Activated T-helper 17 cell treated with anti-CD3 and anti-CD28 coated beads, Interleukin-2, amount 50 U/mL, for 72 hours (primary cell): ENCODE measurements at regions not wholly inside any gene's neighbourhood (a gene's known extent, or its start where the extent isn't known, plus 50 kb on each side); places are given as distances from the start of the nearest gene placed in this dataset.

Experiments
- ATAC-seq: fragments of 150-1000 bp; cut with Tn5 transposase; replicated peaks from 2 replicates; pipeline ENCODE4 v1.10.0; 2021; ENCODE audit warnings: mild to moderate bottlenecking, moderate library complexity
- H3K27ac Mint-ChIP-seq: one replicate; pipeline ENCODE4 v1.8.0; 2022; ENCODE audit warnings: mixed read lengths
- H3K27me3 Mint-ChIP-seq: one replicate; pipeline ENCODE4 v1.8.0; 2022; ENCODE audit warnings: mixed read lengths
- H3K36me3 Mint-ChIP-seq: one replicate; pipeline ENCODE4 v1.8.0; 2022; ENCODE audit warnings: low read depth, mild to moderate bottlenecking, mixed read lengths
- H3K4me1 Mint-ChIP-seq: one replicate; pipeline ENCODE4 v1.8.0; 2022; ENCODE audit warnings: mixed read lengths
- H3K4me3 Mint-ChIP-seq: one replicate; pipeline ENCODE4 v1.8.0; 2022; ENCODE audit warnings: mild to moderate bottlenecking, mixed read lengths
- H3K9me3 Mint-ChIP-seq: one replicate; pipeline ENCODE4 v1.8.0; 2022; ENCODE audit warnings: mixed read lengths

DNA sequence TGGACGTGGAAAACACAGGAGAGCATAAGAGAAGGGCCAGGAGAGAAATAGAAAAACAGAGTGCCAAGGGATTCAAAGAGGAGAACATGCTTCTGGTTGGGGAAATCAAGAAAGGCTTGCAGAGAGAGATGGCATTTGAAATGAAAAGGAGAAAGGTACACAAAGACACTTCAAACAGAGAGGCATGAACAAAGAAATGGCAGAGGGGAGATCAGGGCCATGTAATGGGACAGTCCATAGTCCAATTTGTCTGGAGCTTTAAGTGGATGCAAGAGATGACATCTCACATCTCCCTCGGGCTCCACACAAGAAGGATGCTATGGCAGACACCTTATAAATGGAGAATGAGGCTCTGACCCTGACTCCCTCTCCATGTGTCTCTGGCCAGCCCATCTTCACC lies 331.1 kb downstream of the MLLT3 start:
- Mint-ChIP-seq H3K36me3 (no peaks in the 10 kb centered on the region), H3K27ac (no peak overlapping the region), H3K4me3 (no peak overlapping the region), H3K9me3 (peaks cover 14% of the 10 kb centered on the region), H3K4me1 (peaks cover 4% of the 10 kb centered on the region), H3K27me3 (peaks cover 3% of the 10 kb centered on the region)
- no peak for ATAC-seq

DNA sequence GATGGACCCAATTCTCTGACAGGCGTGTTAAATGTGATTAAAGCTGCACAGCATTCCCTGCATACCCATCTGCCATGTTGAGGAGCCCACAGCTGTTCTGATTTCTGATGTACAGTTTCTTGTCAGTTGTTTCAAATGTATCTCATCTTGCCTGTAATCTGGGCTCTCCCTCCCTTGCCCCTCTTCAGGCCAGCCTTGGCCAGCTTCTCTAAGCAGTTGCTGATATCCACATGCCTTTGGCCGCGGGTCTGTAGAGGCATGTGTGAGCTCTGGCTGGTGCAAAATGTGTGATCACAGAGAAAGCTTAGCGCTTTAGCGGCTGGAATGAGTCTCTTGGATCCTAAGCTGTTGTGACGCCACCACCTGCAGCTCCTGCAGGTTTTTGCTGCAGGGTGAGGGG lies 332.0 kb downstream of the MLLT3 start:
- H3K9me3 Mint-ChIP-seq: peaks cover 14% of the 10 kb centered on the region
- H3K4me1 Mint-ChIP-seq: peaks cover 4% of the 10 kb centered on the region
- peaks cover 3% of the 10 kb centered on the region for H3K27me3 Mint-ChIP-seq
- ATAC-seq: no peak
- H3K36me3 Mint-ChIP-seq: no peaks in the 10 kb centered on the region
- no peak overlapping the region for H3K4me3 Mint-ChIP-seq
- H3K27ac Mint-ChIP-seq: no peak overlapping the region

DNA sequence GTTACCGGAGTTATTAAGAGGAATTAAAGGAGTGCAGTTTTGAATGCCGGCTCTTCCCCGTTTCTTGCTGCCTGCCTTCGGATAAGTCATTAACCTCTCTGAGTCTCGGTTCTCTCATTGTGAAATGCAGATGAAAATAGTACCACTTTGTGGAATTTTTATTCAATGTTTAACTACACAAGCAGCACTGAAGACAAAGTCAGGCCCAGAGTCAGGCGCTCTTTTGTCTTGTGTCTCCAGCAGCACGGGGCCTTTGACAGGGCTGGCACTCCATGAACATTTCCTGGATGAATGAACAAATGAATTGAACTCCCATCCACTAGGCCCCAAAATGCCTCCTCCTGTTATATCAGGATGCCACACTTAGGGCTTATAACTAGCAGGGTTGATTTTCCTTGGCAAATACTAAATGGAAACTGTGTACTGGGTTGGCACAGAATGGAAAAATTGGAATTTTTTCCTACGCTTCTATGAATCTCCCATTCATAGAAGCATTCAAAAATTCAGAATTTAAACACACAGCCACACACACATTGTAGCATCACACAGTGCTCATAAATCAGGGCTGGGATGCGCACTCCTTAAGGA lies 332.8 kb downstream of the MLLT3 start:
- H3K27me3 Mint-ChIP-seq: peaks cover 3% of the 10 kb centered on the region
- no peak overlapping the region for H3K4me3 Mint-ChIP-seq
- no peak overlapping the region for H3K27ac Mint-ChIP-seq
- H3K9me3 Mint-ChIP-seq: peaks cover 14% of the 10 kb centered on the region
- no peak for ATAC-seq
- peaks cover 4% of the 10 kb centered on the region for H3K4me1 Mint-ChIP-seq
- no peaks in the 10 kb centered on the region for H3K36me3 Mint-ChIP-seq

DNA sequence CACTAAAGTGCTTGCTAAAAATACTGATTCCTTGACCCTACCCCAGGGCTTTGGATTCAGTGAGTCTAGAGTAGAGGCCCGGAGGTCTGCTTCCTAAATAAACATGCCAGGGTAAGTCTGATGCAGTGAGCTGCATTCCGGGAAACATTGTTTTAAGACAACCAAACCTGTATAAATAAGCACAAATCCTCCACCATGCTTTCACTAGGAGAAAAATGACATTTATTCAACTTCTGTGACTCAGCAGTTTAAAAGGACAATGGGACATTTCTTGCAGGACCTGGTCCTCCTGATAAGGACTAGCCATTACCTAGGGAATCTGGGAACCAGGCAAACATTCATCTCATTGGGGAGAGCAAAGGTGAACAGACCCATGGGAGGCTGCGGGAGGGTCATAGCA lies 335.3 kb downstream of the MLLT3 start:
- peaks cover 4% of the 10 kb centered on the region for H3K9me3 Mint-ChIP-seq
- H3K36me3 Mint-ChIP-seq: no peaks in the 10 kb centered on the region
- H3K27me3 Mint-ChIP-seq: peaks cover 3% of the 10 kb centered on the region
- no peak overlapping the region for H3K4me3 Mint-ChIP-seq
- H3K4me1 Mint-ChIP-seq: peaks cover 4% of the 10 kb centered on the region
- ATAC-seq: no peak
- H3K27ac Mint-ChIP-seq: no peak overlapping the region

DNA sequence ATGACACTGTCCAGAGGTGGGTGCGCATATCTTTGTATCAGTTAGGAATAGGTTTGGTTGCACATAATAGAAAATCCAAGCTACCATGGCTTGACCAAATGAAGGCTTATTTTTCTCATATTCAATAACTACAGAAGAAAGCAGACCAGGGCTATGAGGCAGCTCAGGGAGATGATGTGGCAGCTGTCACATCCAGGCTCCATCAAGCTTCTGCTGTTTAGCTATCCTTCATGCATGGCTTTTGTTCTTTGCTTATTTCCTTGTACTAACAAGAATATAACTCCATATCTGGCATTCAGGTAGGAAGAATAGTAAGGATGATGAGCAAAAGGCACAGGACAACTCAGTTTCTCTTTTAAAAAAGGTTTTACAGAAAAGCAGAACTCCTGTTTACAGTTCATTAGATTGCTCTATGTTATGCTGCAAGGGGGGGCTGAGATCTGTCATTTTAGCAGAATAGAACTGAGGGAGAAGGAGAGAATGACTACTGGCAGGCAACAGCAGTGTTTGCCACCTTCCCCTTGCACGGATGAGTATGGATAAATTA lies 336.1 kb downstream of the MLLT3 start:
- Mint-ChIP-seq H3K4me3 (no peak overlapping the region), H3K4me1 (no peaks in the 10 kb centered on the region), H3K9me3 (no peaks in the 10 kb centered on the region), H3K27ac (no peak overlapping the region), H3K36me3 (no peaks in the 10 kb centered on the region), H3K27me3 (no peaks in the 10 kb centered on the region)
- ATAC-seq: no peak

DNA sequence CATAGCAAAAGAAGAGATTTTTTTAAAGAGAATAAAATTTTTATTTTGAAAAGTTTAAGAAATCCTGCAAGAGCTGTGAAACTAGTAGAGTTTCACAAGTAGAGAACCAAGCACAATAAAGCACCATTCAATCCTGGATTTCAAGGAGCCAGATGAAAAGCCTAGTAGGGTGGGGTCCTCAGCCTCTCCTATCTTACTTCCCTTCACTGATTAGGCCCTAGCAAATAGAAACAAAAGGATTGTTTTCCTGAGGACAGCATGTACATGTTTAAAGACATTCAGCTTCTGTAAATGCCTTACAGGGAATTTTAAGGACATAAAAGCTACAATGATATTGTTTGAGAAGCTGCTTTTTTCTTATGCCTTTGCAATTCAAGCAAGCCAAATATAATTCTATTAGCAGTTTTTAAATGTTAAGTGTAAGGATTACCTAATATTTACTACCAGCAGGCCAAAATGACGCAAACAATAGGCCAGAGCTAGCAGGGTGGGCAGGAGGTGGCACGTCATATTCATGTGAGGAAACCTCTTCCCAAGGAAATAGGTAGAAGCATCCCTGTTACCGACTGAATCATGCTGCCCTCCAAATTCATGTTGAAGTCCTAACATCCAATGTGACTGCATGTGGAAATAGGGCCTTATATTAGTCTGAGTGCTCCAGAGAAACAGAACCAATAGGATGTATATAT lies 337.6 kb downstream of the MLLT3 start:
- Mint-ChIP-seq H3K9me3 (no peaks in the 10 kb centered on the region), H3K4me3 (no peak overlapping the region), H3K36me3 (no peaks in the 10 kb centered on the region), H3K4me1 (peaks cover 4% of the 10 kb centered on the region), H3K27me3 (no peaks in the 10 kb centered on the region), H3K27ac (no peak overlapping the region)
- ATAC-seq: no peak

DNA sequence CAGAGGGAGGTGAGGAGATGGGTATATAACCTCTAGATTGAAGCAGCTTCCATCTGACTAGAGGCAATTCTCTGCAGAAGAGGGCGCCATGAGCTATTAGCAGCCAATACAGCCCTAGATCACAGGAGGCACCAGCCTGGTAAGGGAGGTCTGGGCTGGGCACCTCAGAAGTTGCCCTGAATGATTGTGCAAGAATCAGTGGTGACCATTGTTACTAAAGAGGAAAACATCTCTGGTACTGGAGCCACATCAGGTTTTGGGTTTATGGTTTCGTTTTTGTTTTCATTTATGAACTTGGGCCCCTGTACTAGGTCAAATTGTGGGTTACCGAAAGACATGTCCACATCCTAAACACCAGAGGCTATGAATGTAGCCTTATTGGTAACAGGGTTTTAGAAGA lies 342.0 kb downstream of the MLLT3 start:
- H3K27me3 Mint-ChIP-seq: no peaks in the 10 kb centered on the region
- H3K4me1 Mint-ChIP-seq: peaks cover 4% of the 10 kb centered on the region
- H3K9me3 Mint-ChIP-seq: peaks cover 4% of the 10 kb centered on the region
- no peaks in the 10 kb centered on the region for H3K36me3 Mint-ChIP-seq
- no peak overlapping the region for H3K27ac Mint-ChIP-seq
- H3K4me3 Mint-ChIP-seq: no peak overlapping the region
- ATAC-seq: peak; percentile 55

DNA sequence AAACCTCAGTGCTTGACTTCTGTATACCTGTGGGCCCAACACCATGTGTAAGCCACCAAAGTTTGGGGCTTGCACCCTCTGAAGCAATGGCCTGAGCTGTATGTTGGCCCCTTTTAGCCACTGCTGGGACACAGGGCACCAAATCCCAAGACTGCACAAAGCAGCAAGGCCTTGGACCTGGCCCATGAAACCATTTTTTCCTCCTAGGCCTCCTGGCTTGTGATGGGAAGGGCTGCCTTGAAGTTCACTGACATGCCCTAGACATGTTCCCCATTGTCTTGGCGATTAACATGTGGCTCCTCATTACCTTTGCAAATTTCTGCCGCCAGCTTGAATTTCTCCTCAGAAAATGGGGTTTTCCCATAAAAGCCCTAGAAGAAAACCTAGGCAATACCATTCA lies 345.5 kb downstream of the MLLT3 start:
- Mint-ChIP-seq H3K36me3 (no peaks in the 10 kb centered on the region), H3K27me3 (no peaks in the 10 kb centered on the region), H3K27ac (no peak overlapping the region), H3K4me3 (no peak overlapping the region), H3K9me3 (peaks cover 4% of the 10 kb centered on the region), H3K4me1 (peaks cover 4% of the 10 kb centered on the region)
- no peak for ATAC-seq

DNA sequence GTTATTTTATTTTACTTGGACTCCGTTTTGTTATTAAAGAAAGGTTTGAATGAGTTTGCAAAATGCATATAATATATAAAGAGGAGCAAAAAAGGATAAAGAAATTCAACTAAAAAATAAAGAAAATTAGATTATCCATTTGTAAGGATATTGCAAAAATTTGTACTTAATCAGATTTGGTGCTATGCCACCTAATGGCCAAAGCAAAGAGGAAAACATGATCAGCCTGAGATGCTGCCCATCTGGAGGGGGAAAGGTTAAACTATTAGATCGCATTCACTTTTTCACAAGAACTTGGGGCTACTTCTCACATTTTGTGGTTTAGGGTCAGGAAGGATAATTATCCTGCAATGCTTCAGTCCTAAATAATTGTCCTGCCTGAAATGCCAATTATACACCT lies 350.6 kb downstream of the MLLT3 start:
- no peak overlapping the region for H3K4me3 Mint-ChIP-seq
- no peaks in the 10 kb centered on the region for H3K9me3 Mint-ChIP-seq
- H3K27me3 Mint-ChIP-seq: no peaks in the 10 kb centered on the region
- no peak overlapping the region for H3K27ac Mint-ChIP-seq
- no peaks in the 10 kb centered on the region for H3K36me3 Mint-ChIP-seq
- no peak for ATAC-seq
- peaks cover 6% of the 10 kb centered on the region for H3K4me1 Mint-ChIP-seq

DNA sequence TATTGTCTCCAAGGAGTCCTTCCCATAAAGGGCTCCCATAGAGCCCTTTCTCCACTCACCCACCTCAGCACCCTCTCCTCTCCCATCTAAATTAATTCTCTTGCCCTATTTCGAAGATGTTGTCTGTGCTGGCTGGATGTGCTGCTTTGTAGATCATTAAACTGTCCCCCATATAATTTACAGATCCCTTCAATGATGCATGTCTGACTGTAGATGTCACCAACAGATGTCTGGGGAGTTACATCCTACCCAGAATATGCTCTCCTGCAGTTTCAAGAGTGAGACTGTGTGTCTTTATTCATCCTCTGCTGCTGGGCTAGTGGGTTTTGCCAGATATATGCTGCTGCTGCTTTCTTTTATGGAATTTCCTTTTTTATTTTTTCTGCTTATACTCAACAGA lies 351.2 kb downstream of the MLLT3 start:
- Mint-ChIP-seq H3K36me3 (no peaks in the 10 kb centered on the region), H3K27me3 (peaks cover 3% of the 10 kb centered on the region), H3K4me3 (no peak overlapping the region), H3K4me1 (peaks cover 6% of the 10 kb centered on the region), H3K9me3 (peaks cover 3% of the 10 kb centered on the region), H3K27ac (no peak overlapping the region)
- ATAC-seq: no peak

DNA sequence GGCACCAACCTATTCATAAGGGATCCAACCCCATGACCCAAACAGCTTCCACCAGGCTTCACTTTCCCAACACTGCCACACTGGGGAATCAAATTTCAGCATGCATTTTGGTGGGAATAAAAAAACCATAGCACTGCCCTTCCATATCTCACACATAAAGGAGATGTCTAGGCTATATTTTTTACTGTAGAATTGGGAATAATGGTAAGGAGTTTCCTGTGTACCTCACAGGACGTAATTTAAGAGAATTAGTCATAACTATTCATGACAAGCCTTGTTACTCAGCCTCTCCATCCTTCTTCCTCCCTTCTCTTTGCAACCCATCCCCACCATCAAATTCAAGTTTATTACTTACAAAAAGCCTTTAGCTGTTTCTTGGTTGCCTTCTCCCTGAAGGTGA lies 352.1 kb downstream of the MLLT3 start:
- Mint-ChIP-seq H3K27me3 (peaks cover 3% of the 10 kb centered on the region), H3K27ac (no peak overlapping the region), H3K9me3 (peaks cover 5% of the 10 kb centered on the region), H3K4me1 (peaks cover 6% of the 10 kb centered on the region), H3K36me3 (no peaks in the 10 kb centered on the region), H3K4me3 (no peak overlapping the region)
- ATAC-seq: no peak

DNA sequence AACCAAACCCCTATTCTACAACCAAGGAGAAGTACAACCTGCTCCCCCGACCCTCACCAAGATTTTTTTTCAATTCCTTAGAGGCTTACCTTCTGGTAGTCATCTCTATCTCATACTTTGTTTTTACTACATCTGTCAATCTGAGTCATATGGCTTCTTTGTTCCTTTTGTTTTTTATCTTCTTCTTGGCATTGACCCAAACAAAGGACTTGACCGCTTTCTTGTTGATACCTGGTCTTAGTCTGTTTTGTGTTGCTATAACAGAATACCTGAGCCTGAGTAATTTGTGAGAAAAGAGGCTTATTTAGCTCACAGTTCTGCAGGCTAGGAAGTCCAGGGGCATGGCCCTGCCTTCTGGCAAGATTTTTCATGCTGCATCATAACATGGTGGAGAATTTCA lies 352.7 kb downstream of the MLLT3 start:
- no peak overlapping the region for H3K27ac Mint-ChIP-seq
- H3K9me3 Mint-ChIP-seq: peaks cover 5% of the 10 kb centered on the region
- no peaks in the 10 kb centered on the region for H3K36me3 Mint-ChIP-seq
- no peak overlapping the region for H3K4me3 Mint-ChIP-seq
- peaks cover 3% of the 10 kb centered on the region for H3K27me3 Mint-ChIP-seq
- ATAC-seq: no peak
- peaks cover 6% of the 10 kb centered on the region for H3K4me1 Mint-ChIP-seq

DNA sequence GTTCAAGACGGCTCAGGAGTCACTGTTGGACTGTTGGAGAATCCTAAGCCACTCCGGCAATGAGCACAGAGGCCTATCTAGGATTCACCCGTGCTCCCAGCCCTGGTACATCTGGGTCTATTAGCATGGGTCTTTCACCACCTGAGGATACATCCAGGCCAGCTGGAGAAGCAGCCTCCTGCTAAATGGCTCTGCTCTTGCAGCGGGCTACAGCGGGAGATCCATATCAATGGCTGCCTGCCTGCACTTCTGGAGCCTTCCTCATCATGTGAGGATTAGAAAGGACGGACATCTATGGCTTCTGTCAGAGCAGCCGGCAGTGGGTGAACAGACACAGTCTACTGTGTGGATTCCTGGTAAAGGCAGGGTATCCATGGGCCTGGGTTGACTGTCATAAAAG lies 357.4 kb downstream of the MLLT3 start:
- ATAC-seq: no peak
- Mint-ChIP-seq H3K4me1 (no peaks in the 10 kb centered on the region), H3K9me3 (peaks cover 5% of the 10 kb centered on the region), H3K4me3 (no peak overlapping the region), H3K36me3 (no peaks in the 10 kb centered on the region), H3K27me3 (peaks cover 3% of the 10 kb centered on the region), H3K27ac (no peak overlapping the region)

DNA sequence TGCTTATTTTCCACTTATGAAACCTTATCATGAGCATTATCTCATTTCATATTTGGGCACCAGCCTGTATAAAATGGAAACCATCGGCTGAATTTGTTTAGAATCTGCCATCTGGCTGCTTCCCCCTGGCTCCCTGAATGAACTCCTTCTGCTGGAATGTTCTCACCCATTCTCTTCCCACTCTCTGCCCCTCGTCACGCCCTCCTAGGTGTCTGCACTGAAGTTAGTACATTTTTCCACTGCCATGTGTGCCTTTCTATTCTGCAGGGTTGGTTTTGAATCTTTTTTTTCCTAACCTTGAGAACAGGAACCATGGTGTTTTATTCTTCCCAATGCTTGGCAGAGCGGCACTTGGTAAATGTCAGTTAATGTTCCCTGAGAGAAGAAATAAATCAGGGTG lies 359.7 kb downstream of the MLLT3 start:
- no peak overlapping the region for H3K4me3 Mint-ChIP-seq
- H3K27me3 Mint-ChIP-seq: peaks cover 3% of the 10 kb centered on the region
- no peak overlapping the region for H3K27ac Mint-ChIP-seq
- H3K9me3 Mint-ChIP-seq: peaks cover 5% of the 10 kb centered on the region
- H3K4me1 Mint-ChIP-seq: no peaks in the 10 kb centered on the region
- no peak for ATAC-seq
- H3K36me3 Mint-ChIP-seq: no peaks in the 10 kb centered on the region

DNA sequence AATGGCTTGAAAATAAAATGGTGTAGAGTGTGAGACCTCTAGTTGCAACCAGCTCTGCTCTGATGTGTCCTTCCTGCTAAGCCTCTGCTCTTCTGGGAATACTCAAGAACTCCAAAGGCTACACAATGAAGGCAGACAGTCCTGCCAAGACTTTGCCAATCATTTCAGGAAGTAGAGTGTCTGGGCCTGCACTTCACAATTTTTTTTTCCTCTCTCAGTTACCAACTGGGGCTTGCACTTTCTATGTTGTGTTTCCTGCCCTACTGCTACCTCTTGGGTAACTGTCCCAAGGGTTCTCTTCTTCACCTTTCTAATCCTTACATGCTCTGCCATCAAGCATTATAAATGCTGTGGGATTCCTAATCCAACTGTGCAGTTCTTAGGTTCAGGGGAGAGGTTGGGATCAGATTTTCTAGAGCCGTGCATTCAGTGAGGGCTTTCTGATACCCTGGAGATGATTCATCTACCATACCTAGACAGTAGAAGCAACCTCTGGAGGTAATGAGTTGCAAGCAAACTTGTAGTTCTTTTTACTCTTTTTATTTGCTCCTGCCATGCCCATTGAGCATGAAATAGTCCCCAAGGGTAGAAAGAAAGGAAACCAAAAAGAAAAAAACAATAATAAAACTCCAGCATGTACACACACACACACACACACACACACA lies 365.9 kb downstream of the MLLT3 start:
- Mint-ChIP-seq H3K27ac (peak overlapping the region; percentile 47), H3K4me1 (peaks cover 12% of the 10 kb centered on the region), H3K36me3 (no peaks in the 10 kb centered on the region), H3K4me3 (no peak overlapping the region), H3K27me3 (no peaks in the 10 kb centered on the region), H3K9me3 (peaks cover 5% of the 10 kb centered on the region)
- no peak for ATAC-seq
